Osteoblast (primary cell): ENCODE measurements at regions not wholly inside any gene's neighbourhood (a gene's known extent, or its start where the extent isn't known, plus 50 kb on each side); places are given as distances from the start of the nearest gene placed in this dataset.

Experiments
- DNase-seq: peaks from one replicate; pipeline ENCODE4 v3.0.0; 2011; ENCODE audit warnings: low spot score, mixed read lengths; ENCODE audit not compliant: insufficient read length; ENCODE audit errors: missing footprints
- H2AFZ ChIP-seq: 2 replicates; pipeline ENCODE4 v1.6.0; 2011; ENCODE audit warnings: mild to moderate bottlenecking, low read length
- H3K27ac ChIP-seq: 2 replicates; pipeline ENCODE4 v1.5.1; 2011; ENCODE audit warnings: mild to moderate bottlenecking, low read depth, low read length, moderate library complexity
- H3K27me3 ChIP-seq: 2 replicates; pipeline ENCODE4 v1.6.0; 2012; ENCODE audit warnings: mild to moderate bottlenecking, control low read depth, inconsistent platforms, low read length, moderate library complexity; ENCODE audit not compliant: insufficient read depth
- H3K36me3 ChIP-seq: 2 replicates; pipeline ENCODE4 v1.5.1; 2011; ENCODE audit warnings: mild to moderate bottlenecking, low read length, control low read depth, moderate library complexity; ENCODE audit not compliant: insufficient read depth
- H3K4me1 ChIP-seq: 2 replicates; pipeline ENCODE4 v1.5.1; 2011; ENCODE audit warnings: mild to moderate bottlenecking, low read length, control low read depth, moderate library complexity; ENCODE audit not compliant: insufficient read depth
- H3K4me2 ChIP-seq: 2 replicates; pipeline ENCODE4 v1.6.0; 2011; ENCODE audit warnings: mild to moderate bottlenecking, low read length; ENCODE audit not compliant: insufficient read depth
- H3K4me3 ChIP-seq: fragments of 200-600 bp; sonication (generic); 3 replicates; pipeline ENCODE4 v1.5.1; 2012; ENCODE audit warnings: mild to moderate bottlenecking, low read length, inconsistent platforms; ENCODE audit not compliant: insufficient read depth
- H3K79me2 ChIP-seq: 2 replicates; pipeline ENCODE4 v1.6.0; 2012; ENCODE audit warnings: mild to moderate bottlenecking, low read length, control low read depth, inconsistent platforms; ENCODE audit not compliant: insufficient read depth
- H3K9me3 ChIP-seq: 2 replicates; pipeline ENCODE4 v1.5.1; 2011; ENCODE audit warnings: low read depth, low read length, control low read depth
- H4K20me1 ChIP-seq: 2 replicates; pipeline ENCODE4 v1.6.0; 2012; ENCODE audit warnings: mild to moderate bottlenecking, low read length, control low read depth; ENCODE audit not compliant: insufficient read depth
- TF ChIP-seq, protein P1 (sequence below): IDR thresholded peaks from 2 replicates; pipeline ENCODE4 v1.5.1; 2011; ENCODE audit warnings: mild to moderate bottlenecking, low read depth, low read length, moderate library complexity; ENCODE audit errors: extremely low read depth

DNA sequence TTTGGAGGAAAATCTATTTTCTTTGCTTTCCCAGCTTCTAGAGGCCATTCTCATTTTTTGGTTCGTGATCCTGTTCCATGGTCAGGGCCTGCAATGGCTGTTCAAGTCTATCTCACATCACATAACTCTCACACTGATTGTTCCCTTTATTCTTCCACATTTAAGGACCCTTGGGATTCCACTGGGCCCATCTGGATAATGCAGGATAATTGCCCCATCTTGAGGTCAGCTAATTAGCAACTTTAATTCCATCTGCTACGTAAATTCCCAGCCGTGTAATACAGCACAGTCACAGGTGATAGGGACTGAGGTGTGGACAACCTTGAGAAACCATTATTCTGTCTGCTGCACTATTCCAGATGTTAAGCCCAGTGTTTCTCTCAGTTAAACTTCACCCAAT is 311.6 kb upstream of the CNTN4 start:
- TF ChIP-seq, protein P1, sequence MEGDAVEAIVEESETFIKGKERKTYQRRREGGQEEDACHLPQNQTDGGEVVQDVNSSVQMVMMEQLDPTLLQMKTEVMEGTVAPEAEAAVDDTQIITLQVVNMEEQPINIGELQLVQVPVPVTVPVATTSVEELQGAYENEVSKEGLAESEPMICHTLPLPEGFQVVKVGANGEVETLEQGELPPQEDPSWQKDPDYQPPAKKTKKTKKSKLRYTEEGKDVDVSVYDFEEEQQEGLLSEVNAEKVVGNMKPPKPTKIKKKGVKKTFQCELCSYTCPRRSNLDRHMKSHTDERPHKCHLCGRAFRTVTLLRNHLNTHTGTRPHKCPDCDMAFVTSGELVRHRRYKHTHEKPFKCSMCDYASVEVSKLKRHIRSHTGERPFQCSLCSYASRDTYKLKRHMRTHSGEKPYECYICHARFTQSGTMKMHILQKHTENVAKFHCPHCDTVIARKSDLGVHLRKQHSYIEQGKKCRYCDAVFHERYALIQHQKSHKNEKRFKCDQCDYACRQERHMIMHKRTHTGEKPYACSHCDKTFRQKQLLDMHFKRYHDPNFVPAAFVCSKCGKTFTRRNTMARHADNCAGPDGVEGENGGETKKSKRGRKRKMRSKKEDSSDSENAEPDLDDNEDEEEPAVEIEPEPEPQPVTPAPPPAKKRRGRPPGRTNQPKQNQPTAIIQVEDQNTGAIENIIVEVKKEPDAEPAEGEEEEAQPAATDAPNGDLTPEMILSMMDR: no peak
- Histone ChIP-seq H3K79me2 (no peaks in the 10 kb centered on the region), H4K20me1 (no peaks in the 10 kb centered on the region), H3K4me3 (no peak overlapping the region), H3K27me3 (no peaks in the 10 kb centered on the region), H2AFZ (no peak overlapping the region), H3K36me3 (no peaks in the 10 kb centered on the region), H3K27ac (no peak overlapping the region), H3K4me2 (no peak overlapping the region), H3K4me1 (no peaks in the 10 kb centered on the region), H3K9me3 (peaks cover 5% of the 10 kb centered on the region)
- no peak for DNase-seq

DNA sequence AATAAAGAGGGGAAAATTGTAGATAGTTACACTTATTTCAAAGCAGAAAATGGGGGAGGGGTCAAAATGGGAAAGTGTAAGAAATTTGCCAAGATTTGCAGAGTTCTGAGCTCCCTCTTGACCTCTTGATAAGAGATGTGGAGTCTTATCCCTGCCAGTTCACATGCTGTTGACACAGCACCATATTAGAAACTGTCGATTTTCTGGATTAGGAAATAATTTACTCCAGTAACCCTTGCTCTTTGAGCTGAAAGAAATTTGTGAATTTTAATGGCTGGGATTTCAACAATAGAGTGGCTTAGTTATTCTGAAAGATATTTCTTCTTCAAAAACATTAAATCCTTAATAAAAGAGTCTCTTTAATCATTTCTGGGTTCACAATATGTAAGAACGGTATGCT is 306.2 kb upstream of the CNTN4 start:
- Histone ChIP-seq H3K36me3 (no peaks in the 10 kb centered on the region), H3K4me3 (no peak overlapping the region), H3K4me1 (no peaks in the 10 kb centered on the region), H3K79me2 (no peaks in the 10 kb centered on the region), H3K27ac (no peak overlapping the region), H4K20me1 (no peaks in the 10 kb centered on the region), H2AFZ (no peak overlapping the region), H3K4me2 (no peak overlapping the region), H3K9me3 (no peaks in the 10 kb centered on the region), H3K27me3 (no peaks in the 10 kb centered on the region)
- TF ChIP-seq, protein P1: no peak
- no peak for DNase-seq

DNA sequence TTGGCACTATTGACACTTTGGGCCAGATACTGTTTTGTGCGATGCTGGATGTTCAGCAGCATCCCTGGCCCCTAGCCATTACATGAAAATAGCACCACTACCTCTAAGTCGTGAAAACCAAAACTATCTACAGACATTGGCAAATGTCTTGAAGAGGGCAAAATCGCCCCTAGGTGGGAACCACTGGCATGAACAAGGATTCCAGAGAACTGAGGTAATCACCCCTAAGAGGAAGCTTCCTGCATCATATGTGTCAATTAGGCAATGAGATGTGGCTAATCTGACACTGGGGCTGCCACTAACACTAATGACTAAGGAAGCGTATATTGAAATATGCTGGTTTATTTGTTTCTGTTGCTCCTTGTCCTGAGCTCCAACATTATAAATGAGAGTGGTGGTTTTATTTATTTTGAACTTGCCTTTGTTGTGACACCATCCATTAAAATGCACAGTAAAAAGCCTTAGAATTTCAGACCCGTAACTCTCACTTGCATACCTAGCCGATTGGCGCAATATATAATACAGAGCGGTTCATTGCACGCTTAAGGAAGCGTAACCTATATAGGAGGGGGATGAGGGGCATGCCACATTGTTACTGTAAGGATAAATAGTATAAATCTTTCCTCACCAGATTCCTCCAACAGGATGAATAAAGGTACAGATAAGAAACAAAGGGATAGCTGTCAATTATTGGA is 299.8 kb upstream of the CNTN4 start:
- no peak overlapping the region for H3K4me2 ChIP-seq
- H3K4me1 ChIP-seq: no peaks in the 10 kb centered on the region
- TF ChIP-seq, protein P1: no peak
- H3K27ac ChIP-seq: no peak overlapping the region
- DNase-seq: no peak
- H2AFZ ChIP-seq: no peak overlapping the region
- H3K36me3 ChIP-seq: no peaks in the 10 kb centered on the region
- no peaks in the 10 kb centered on the region for H3K79me2 ChIP-seq
- H3K9me3 ChIP-seq: no peaks in the 10 kb centered on the region
- no peaks in the 10 kb centered on the region for H4K20me1 ChIP-seq
- no peak overlapping the region for H3K4me3 ChIP-seq
- no peaks in the 10 kb centered on the region for H3K27me3 ChIP-seq

DNA sequence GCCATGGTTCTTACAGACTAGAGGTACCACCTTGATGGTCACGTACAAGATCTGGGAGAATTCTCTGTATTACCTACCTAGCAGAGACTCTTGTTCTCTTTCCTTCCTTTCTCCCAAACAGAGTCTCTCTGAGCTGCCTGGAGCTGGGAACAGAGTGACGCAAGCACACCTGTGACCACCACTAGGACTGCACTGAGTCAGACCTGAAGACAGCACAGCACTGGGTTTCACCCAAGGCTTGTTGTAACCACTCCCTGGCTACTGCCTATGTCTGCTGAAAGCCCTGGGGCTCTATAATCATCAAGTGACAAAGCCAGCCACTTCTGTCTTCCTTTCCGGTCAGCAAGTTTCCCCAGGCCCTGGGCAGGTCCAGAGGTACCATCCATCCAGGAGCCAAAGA is 293.3 kb upstream of the CNTN4 start:
- H3K4me3 ChIP-seq: no peak overlapping the region
- H3K4me2 ChIP-seq: no peak overlapping the region
- no peak overlapping the region for H3K27ac ChIP-seq
- H3K36me3 ChIP-seq: no peaks in the 10 kb centered on the region
- DNase-seq: no peak
- H2AFZ ChIP-seq: no peak overlapping the region
- no peaks in the 10 kb centered on the region for H3K27me3 ChIP-seq
- no peaks in the 10 kb centered on the region for H3K79me2 ChIP-seq
- no peaks in the 10 kb centered on the region for H3K9me3 ChIP-seq
- no peaks in the 10 kb centered on the region for H4K20me1 ChIP-seq
- TF ChIP-seq, protein P1: no peak
- no peaks in the 10 kb centered on the region for H3K4me1 ChIP-seq
